ENCODE measurements at regions not wholly inside any gene's neighbourhood (a gene's known extent, or its start where the extent isn't known, plus 50 kb on each side); places are given as distances from the start of the nearest gene placed in this dataset.

GRCh38 chr11:23370580-23371275 is 510.5 kb upstream of the CCDC179 start:
- Histone ChIP-seq H2AFZ (ENCODE audit: low read depth, low read length) (no peak overlapping the region), H3K9ac (ENCODE audit: low read length) (no peak overlapping the region), H3K4me3 (ENCODE audit: insufficient read depth, low read depth, low read length) (no peak overlapping the region), H3K4me2 (ENCODE audit: low read length) (no peak overlapping the region), H3K27ac (ENCODE audit: low read depth, low read length) (no peak overlapping the region), H3K4me1 (ENCODE audit: insufficient read depth, low read length) (no peaks in the 10 kb centered on the region), H3K27me3 (ENCODE audit: insufficient read depth, low read length) (no peaks in the 10 kb centered on the region), H3K79me2 (ENCODE audit: insufficient read depth, low read length) (no peaks in the 10 kb centered on the region), H4K20me1 (ENCODE audit: insufficient read depth, low read length) (no peaks in the 10 kb centered on the region), H3K36me3 (ENCODE audit: insufficient read depth, low read length) (no peaks in the 10 kb centered on the region), H3K9me3 (ENCODE audit: insufficient read depth, low read depth, low read length) (no peaks in the 10 kb centered on the region)
- Mint-ChIP-seq H3K36me3 (ENCODE audit: low read depth, unreplicated experiment) (no peaks in the 10 kb centered on the region), H3K27me3 (ENCODE audit: low read depth, unreplicated experiment) (no peaks in the 10 kb centered on the region), H3K4me1 (ENCODE audit: low read depth, unreplicated experiment) (no peaks in the 10 kb centered on the region), H3K9me3 (ENCODE audit: unreplicated experiment) (peaks cover 1% of the 10 kb centered on the region), H3K27ac (ENCODE audit: unreplicated experiment) (no peak overlapping the region), H3K4me3 (ENCODE audit: unreplicated experiment) (no peak overlapping the region)
- TF ChIP-seq CTCF (IDR thresholded peaks at IDR 0.05; ENCODE audit: insufficient read depth, low read depth, low read length) (no peak), EZH2 (IDR thresholded peaks at IDR 0.05; ENCODE audit: insufficient read depth, low read length) (no peak)
- no peak for FAIRE-seq
- no peak for DNase-seq (ENCODE audit: low read depth)

- no peaks in the 10 kb centered on the region for H4K20me1 ChIP-seq (ENCODE audit: insufficient read depth, low read length)
- Mint-ChIP-seq H3K27me3 (ENCODE audit: low read depth, unreplicated experiment) (no peaks in the 10 kb centered on the region), H3K27ac (ENCODE audit: unreplicated experiment) (no peak overlapping the region), H3K4me1 (ENCODE audit: low read depth, unreplicated experiment) (no peaks in the 10 kb centered on the region), H3K9me3 (ENCODE audit: unreplicated experiment) (no peaks in the 10 kb centered on the region), H3K4me3 (ENCODE audit: unreplicated experiment) (no peak overlapping the region), H3K36me3 (ENCODE audit: low read depth, unreplicated experiment) (no peaks in the 10 kb centered on the region)
- H3K4me2 ChIP-seq (ENCODE audit: low read length): no peak overlapping the region
- no peak for FAIRE-seq
- H3K27me3 ChIP-seq (ENCODE audit: insufficient read depth, low read length): no peaks in the 10 kb centered on the region
- DNase-seq (ENCODE audit: low read depth): no peak
- no peak overlapping the region for H3K4me3 ChIP-seq (ENCODE audit: insufficient read depth, low read depth, low read length)
- TF ChIP-seq EZH2 (IDR thresholded peaks at IDR 0.05; ENCODE audit: insufficient read depth, low read length): no peak
- TF ChIP-seq CTCF (IDR thresholded peaks at IDR 0.05; ENCODE audit: insufficient read depth, low read depth, low read length): no peak
- no peaks in the 10 kb centered on the region for H3K36me3 ChIP-seq (ENCODE audit: insufficient read depth, low read length)
- H3K27ac ChIP-seq (ENCODE audit: low read depth, low read length): no peak overlapping the region
- no peaks in the 10 kb centered on the region for H3K4me1 ChIP-seq (ENCODE audit: insufficient read depth, low read length)
- H3K9me3 ChIP-seq (ENCODE audit: insufficient read depth, low read depth, low read length): no peaks in the 10 kb centered on the region
- H3K9ac ChIP-seq (ENCODE audit: low read length): no peak overlapping the region
- no peaks in the 10 kb centered on the region for H3K79me2 ChIP-seq (ENCODE audit: insufficient read depth, low read length)
- H2AFZ ChIP-seq (ENCODE audit: low read depth, low read length): no peak overlapping the region
Observed at GRCh38 chr11:23377909-23378308, 517.6 kb upstream of the CCDC179 start.

GRCh38 chr11:23391031-23391430 is 530.8 kb upstream of the CCDC179 start:
- Histone ChIP-seq H3K4me2 (ENCODE audit: low read length) (no peak overlapping the region), H3K79me2 (ENCODE audit: insufficient read depth, low read length) (no peaks in the 10 kb centered on the region), H3K27me3 (ENCODE audit: insufficient read depth, low read length) (no peaks in the 10 kb centered on the region), H4K20me1 (ENCODE audit: insufficient read depth, low read length) (no peaks in the 10 kb centered on the region), H2AFZ (ENCODE audit: low read depth, low read length) (no peak overlapping the region), H3K27ac (ENCODE audit: low read depth, low read length) (no peak overlapping the region), H3K9ac (ENCODE audit: low read length) (no peak overlapping the region), H3K4me1 (ENCODE audit: insufficient read depth, low read length) (no peaks in the 10 kb centered on the region), H3K36me3 (ENCODE audit: insufficient read depth, low read length) (no peaks in the 10 kb centered on the region), H3K4me3 (ENCODE audit: insufficient read depth, low read depth, low read length) (no peak overlapping the region), H3K9me3 (ENCODE audit: insufficient read depth, low read depth, low read length) (peaks cover 2% of the 10 kb centered on the region)
- Mint-ChIP-seq H3K4me1 (ENCODE audit: low read depth, unreplicated experiment) (no peaks in the 10 kb centered on the region), H3K27ac (ENCODE audit: unreplicated experiment) (no peak overlapping the region), H3K9me3 (ENCODE audit: unreplicated experiment) (no peaks in the 10 kb centered on the region), H3K4me3 (ENCODE audit: unreplicated experiment) (no peak overlapping the region), H3K27me3 (ENCODE audit: low read depth, unreplicated experiment) (no peaks in the 10 kb centered on the region), H3K36me3 (ENCODE audit: low read depth, unreplicated experiment) (no peaks in the 10 kb centered on the region)
- FAIRE-seq: no peak
- DNase-seq (ENCODE audit: low read depth): no peak
- TF ChIP-seq CTCF (IDR thresholded peaks at IDR 0.05; ENCODE audit: insufficient read depth, low read depth, low read length) (no peak), EZH2 (IDR thresholded peaks at IDR 0.05; ENCODE audit: insufficient read depth, low read length) (no peak)
